ENCODE measurements at regions not wholly inside any gene's neighbourhood (a gene's known extent, or its start where the extent isn't known, plus 50 kb on each side); places are given as distances from the start of the nearest gene placed in this dataset.
"Not testable (repeated sequence)": the region's sequence is repeated elsewhere in the genome, so short reads cannot be mapped to it uniquely, and the experiment has no call there.

- DNase-seq (ENCODE audit: low read depth): no peak
- no peak for TF ChIP-seq CTCF (conservative IDR thresholded peaks at IDR 0.05; ENCODE audit: low read depth, low read length)
- H3K4me3 ChIP-seq (ENCODE audit: low read length): no peak overlapping the region
Observed at GRCh38 chr11:90286640-90287039, 63.8 kb upstream of the CHORDC1 start.

GRCh38 chr11:90284171-90284570 is 61.3 kb upstream of the CHORDC1 start:
- TF ChIP-seq CTCF (conservative IDR thresholded peaks at IDR 0.05; ENCODE audit: low read depth, low read length): no peak
- H3K4me3 ChIP-seq (ENCODE audit: low read length): no peak overlapping the region
- DNase-seq (ENCODE audit: low read depth): no peak

- DNase-seq (ENCODE audit: low read depth); H3K4me3 ChIP-seq (ENCODE audit: low read length): not testable (repeated sequence)
Observed at GRCh38 chr11:90282551-90283071, 59.8 kb upstream of the CHORDC1 start.

GRCh38 chr11:90274362-90274761 is 51.5 kb upstream of the CHORDC1 start:
- no peak overlapping the region for H3K4me3 ChIP-seq (ENCODE audit: low read length)
- DNase-seq (ENCODE audit: low read depth): no peak
- TF ChIP-seq CTCF (conservative IDR thresholded peaks at IDR 0.05; ENCODE audit: low read depth, low read length): no peak

All from retinal pigment epithelial cell (primary cell).